ENCODE measurements at regions not wholly inside any gene's neighbourhood (a gene's known extent, or its start where the extent isn't known, plus 50 kb on each side); places are given as distances from the start of the nearest gene placed in this dataset.
A peak's percentile ranks its signal among the peaks of the same experiment; 100 is the strongest.

DNA sequence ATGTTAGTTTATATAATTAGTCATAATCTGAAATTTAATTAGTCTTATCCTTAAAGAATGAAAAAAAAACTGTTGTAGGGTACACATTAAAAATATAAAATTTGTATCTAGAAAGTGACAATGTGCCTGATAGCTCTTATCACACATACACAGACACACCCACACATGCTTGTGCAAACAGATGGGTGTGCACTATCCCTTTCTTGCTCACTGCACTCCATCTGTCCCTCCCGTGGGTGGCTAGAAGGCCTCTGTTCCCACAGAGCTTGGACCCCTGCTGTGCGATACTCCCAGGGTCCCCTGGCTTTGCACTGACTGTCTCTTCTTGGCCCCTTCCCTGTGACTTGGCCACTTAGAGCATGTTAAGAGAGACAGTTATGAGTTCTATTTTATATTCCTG lies 123.9 kb upstream of the ACKR3 start:
- Mint-ChIP-seq H3K4me3 (no peak overlapping the region), H3K27ac (no peak overlapping the region), H3K36me3 (ENCODE audit: low read depth) (no peaks in the 10 kb centered on the region), H3K4me1 (peaks cover 5% of the 10 kb centered on the region), H3K27me3 (peaks cover 6% of the 10 kb centered on the region), H3K9me3 (ENCODE audit: low read depth) (no peaks in the 10 kb centered on the region)
- intact Hi-C loops (cut with DNase I, micrococcal nuclease), result no loop called here
- ATAC-seq, result no peak
- ChIA-PET POLR2A (no interaction called here), CTCF (no interaction called here)
- no peak for DNase-seq

DNA sequence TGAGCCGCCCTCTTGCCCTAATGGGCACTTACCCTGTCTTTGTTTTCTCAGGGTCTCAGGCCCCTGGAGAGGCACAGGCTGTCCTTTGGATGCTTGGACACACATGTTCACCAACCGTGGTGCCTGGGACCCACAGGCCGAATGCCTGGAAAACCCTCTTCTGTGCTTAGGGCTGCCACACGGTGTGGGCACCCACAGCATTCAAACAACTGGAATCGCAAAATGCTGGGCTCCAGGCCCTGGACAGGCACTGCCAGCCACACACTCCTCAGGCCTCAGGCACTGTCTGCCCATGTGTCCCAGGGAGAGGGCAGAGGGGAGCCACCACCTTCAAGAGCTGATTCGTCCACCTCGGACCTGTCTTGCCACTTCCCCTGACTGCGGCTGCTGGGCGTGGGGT lies 123.1 kb upstream of the ACKR3 start:
- intact Hi-C loops (cut with DNase I, micrococcal nuclease), result no loop called here
- no peak for ATAC-seq
- ChIA-PET POLR2A (no interaction called here), CTCF (no interaction called here)
- no peak overlapping the region for H3K27ac Mint-ChIP-seq
- no peak for DNase-seq
- H3K36me3 Mint-ChIP-seq (ENCODE audit: low read depth), result no peaks in the 10 kb centered on the region
- H3K4me3 Mint-ChIP-seq, result no peak overlapping the region
- no peaks in the 10 kb centered on the region for H3K9me3 Mint-ChIP-seq (ENCODE audit: low read depth)
- H3K27me3 Mint-ChIP-seq, result peaks cover 6% of the 10 kb centered on the region
- H3K4me1 Mint-ChIP-seq, result peaks cover 5% of the 10 kb centered on the region

DNA sequence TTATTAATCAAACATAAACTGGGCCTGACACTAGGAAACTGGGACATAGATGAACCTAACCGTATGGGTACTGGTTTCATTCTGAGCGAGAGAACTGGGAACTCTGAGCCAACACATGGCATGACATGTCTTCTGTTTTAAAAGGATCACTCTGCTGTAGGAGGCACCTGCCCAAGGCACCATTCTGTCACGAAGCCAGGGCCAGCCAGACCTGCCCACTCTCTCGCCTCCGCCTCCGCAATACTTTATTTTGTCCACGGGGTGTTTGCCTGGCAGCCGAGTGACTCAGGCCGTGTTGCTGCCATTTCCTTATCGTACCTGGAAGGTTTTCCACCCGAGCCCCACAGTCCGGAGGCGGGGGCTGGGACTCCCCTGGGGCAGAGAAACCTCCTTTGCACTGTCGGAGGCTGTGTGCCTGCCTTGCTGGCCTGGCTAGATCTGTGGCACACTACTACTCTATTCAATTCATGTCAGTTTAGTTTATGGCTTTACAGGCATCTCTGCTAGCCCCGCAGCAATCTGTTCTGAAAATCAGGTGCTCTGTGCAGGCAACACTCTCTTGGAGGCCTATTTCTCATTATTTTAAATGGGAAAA lies 120.4 kb upstream of the ACKR3 start:
- ChIA-PET POLR2A (no interaction called here), CTCF (interaction anchor here (0.8 kb wide), 1 partner anchor 23 kb away, joined by 4 read pairs; no protein-coding TSS in a partner anchor)
- Mint-ChIP-seq H3K36me3 (ENCODE audit: low read depth) (no peaks in the 10 kb centered on the region), H3K27me3 (peaks cover 6% of the 10 kb centered on the region), H3K4me1 (peaks cover 5% of the 10 kb centered on the region), H3K27ac (no peak overlapping the region), H3K4me3 (no peak overlapping the region), H3K9me3 (ENCODE audit: low read depth) (no peaks in the 10 kb centered on the region)
- ATAC-seq, result peak; percentile 44
- no peak for DNase-seq
- intact Hi-C loops (cut with DNase I, micrococcal nuclease), result no loop called here

DNA sequence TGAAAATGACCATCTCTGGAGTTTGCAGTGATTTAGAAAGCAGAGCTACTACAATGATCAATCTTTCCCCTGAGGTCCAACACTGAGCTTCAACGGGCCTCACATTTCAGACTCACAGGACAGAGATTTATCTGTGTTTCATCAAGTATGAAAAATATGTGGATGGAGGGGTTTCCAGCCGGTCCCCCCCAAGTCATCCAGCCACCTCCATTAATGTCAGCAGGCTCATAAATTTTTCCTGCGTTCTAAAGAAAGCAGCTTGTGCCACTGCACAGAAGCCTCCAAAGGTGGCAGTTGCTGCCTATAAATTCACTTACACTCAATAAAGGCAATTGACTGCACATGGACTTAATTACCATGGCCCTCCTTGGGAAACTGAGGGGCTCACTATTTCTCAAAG lies 117.4 kb upstream of the ACKR3 start:
- H3K27me3 Mint-ChIP-seq, result peaks cover 4% of the 10 kb centered on the region
- no peaks in the 10 kb centered on the region for H3K9me3 Mint-ChIP-seq (ENCODE audit: low read depth)
- no peak overlapping the region for H3K4me3 Mint-ChIP-seq
- H3K27ac Mint-ChIP-seq, result no peak overlapping the region
- ChIA-PET CTCF (interaction anchor here (0.8 kb wide), 1 partner anchor 118 kb away, joined by 3 read pairs; the partner anchor contains the start of gene ACKR3), POLR2A (no interaction called here)
- H3K4me1 Mint-ChIP-seq, result peaks cover 5% of the 10 kb centered on the region
- ATAC-seq (no peak), DNase-seq (no peak)
- intact Hi-C loops (cut with DNase I, micrococcal nuclease), result no loop called here
- H3K36me3 Mint-ChIP-seq (ENCODE audit: low read depth), result no peaks in the 10 kb centered on the region

DNA sequence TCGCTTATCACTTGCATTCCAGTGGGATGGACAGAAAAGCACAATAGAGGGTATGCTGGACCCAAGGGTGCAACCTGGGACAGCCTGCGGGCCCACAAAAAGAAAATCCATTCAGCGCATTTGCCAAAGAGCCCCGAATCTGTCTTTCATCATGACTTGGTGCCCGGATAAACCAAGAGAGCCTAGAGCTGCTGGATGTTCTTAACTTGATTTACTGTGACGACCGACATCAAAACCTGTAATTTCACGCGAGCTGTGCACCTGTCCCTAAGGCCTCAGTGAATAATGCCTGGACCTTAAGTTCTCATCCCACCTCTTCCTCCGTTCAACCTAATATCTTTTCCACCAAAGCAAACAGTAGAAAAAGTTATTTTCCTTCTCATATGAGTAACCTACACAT lies 115.5 kb upstream of the ACKR3 start:
- ATAC-seq, result no peak
- intact Hi-C loops (cut with DNase I, micrococcal nuclease), result no loop called here
- Mint-ChIP-seq H3K9me3 (ENCODE audit: low read depth) (peaks cover 3% of the 10 kb centered on the region), H3K27me3 (peaks cover 4% of the 10 kb centered on the region), H3K4me3 (no peak overlapping the region), H3K27ac (no peak overlapping the region), H3K36me3 (ENCODE audit: low read depth) (no peaks in the 10 kb centered on the region), H3K4me1 (peaks cover 4% of the 10 kb centered on the region)
- ChIA-PET POLR2A (no interaction called here), CTCF (no interaction called here)
- no peak for DNase-seq

DNA sequence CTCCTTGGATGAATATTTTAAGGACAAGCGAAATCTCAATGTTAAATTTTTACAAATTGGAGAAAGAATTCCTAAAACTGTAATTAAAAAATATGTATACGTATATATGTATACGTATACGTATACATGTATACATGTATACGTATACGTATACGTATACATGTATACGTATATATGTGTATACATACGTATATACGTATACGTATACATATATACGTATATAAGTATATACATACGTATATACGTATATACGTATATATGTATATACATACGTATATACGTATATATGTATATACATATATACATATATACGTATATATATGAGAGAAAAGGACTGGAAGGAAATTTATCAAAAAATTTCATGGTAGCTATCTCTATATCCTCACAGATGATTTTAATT lies 110.2 kb upstream of the ACKR3 start:
- Mint-ChIP-seq H3K27me3 (no peaks in the 10 kb centered on the region), H3K4me3 (no peak overlapping the region), H3K9me3 (ENCODE audit: low read depth) (peaks cover 3% of the 10 kb centered on the region), H3K36me3 (ENCODE audit: low read depth) (no peaks in the 10 kb centered on the region), H3K27ac (no peak overlapping the region), H3K4me1 (no peaks in the 10 kb centered on the region)
- POLR2A ChIA-PET, result no interaction called here
- intact Hi-C loops (cut with DNase I, micrococcal nuclease), result no loop called here
- ATAC-seq (no peak), DNase-seq (no peak)
- CTCF ChIA-PET, result no interaction called here

DNA sequence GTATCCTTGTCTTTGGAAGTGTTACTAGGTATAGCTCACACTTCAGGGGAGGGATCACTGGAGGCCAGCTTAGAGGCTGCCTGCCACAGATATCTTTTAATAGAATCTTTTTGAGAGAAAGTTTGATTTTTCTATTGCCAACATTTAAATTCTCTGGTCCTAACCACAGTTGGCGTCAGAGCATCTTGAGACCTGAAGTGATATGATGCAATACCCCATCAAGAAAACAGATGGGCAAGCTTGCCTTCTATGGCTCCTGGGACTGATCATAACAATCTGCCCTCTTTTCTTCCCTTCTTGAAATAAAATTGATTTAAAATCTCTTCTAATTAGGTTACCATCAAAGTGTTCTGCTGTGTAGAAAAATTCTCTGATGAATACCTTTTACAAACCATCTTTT lies 105.5 kb upstream of the ACKR3 start:
- Mint-ChIP-seq H3K4me3 (no peak overlapping the region), H3K36me3 (ENCODE audit: low read depth) (peaks cover 3% of the 10 kb centered on the region), H3K27me3 (no peaks in the 10 kb centered on the region), H3K27ac (no peak overlapping the region), H3K9me3 (ENCODE audit: low read depth) (peaks cover 9% of the 10 kb centered on the region), H3K4me1 (no peaks in the 10 kb centered on the region)
- CTCF ChIA-PET, result no interaction called here
- ATAC-seq, result no peak
- POLR2A ChIA-PET, result no interaction called here
- no peak for DNase-seq
- intact Hi-C loops (cut with DNase I, micrococcal nuclease), result no loop called here

DNA sequence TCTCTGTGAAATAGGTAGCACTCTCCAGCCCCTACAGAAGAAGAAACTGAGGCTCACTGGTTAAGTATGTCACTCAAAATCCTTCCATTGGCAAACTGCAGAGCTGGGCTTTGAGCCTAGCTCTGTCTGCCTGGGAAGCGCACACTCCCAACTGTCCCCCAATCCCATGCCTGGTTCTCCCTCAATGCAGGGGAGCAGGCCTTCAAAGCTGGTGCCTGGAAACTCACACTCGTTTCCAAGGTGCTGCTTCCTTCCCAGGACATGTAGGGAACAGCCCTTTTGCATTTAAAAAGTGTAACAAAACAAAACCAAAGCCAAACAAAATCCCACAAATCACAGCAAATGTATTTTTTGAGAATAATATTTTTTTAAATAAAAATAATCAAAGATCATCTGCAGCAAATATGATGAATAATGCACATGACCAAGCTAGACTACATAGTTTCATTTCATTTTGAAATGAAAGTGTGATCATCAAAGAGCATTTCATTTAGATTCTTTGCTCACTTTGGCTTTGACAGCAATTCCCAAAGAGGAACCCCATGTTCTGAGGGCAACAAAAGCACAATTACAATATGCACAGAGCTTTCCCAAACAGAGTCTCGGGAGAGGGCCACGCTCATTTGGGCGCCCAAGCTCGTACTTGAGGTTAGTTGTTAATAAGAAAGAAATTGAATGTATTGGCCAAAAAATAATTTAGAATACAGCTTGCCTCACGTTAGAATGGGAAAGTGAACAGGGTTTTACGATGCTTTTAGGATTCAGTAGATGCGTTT lies 96.7 kb upstream of the ACKR3 start:
- no peaks in the 10 kb centered on the region for H3K4me1 Mint-ChIP-seq
- H3K27me3 Mint-ChIP-seq, result peaks cover 12% of the 10 kb centered on the region
- DNase-seq (no peak), ATAC-seq (no peak)
- ChIA-PET CTCF (interaction anchor here (0.6 kb wide), 1 partner anchor 24 kb away, joined by 4 read pairs; no protein-coding TSS in a partner anchor), POLR2A (no interaction called here)
- intact Hi-C loops (cut with DNase I, micrococcal nuclease), result no loop called here
- no peak overlapping the region for H3K4me3 Mint-ChIP-seq
- no peaks in the 10 kb centered on the region for H3K36me3 Mint-ChIP-seq (ENCODE audit: low read depth)
- H3K9me3 Mint-ChIP-seq (ENCODE audit: low read depth), result peaks cover 1% of the 10 kb centered on the region
- no peak overlapping the region for H3K27ac Mint-ChIP-seq

DNA sequence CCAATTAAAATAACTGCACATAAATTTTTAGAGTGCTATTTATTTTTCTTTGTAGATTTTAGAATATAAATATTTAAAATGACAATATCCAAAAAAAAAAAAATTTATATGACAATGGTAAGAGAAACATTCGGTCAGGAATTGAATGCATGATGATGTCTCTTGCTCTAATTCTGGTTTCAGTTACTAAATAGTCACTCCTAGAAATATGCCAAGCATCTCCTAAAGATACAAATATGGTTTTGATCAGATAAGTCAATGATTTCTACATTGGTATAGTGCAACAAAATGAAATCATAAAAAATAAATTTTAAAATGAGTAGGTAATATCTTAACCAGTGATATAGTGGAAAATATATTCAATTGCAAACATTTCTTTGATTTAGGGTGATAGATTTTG lies 95.9 kb upstream of the ACKR3 start:
- ATAC-seq, result no peak
- H3K9me3 Mint-ChIP-seq (ENCODE audit: low read depth), result peaks cover 1% of the 10 kb centered on the region
- H3K4me1 Mint-ChIP-seq, result no peaks in the 10 kb centered on the region
- DNase-seq, result no peak
- H3K36me3 Mint-ChIP-seq (ENCODE audit: low read depth), result no peaks in the 10 kb centered on the region
- H3K27ac Mint-ChIP-seq, result no peak overlapping the region
- intact Hi-C loops (cut with DNase I, micrococcal nuclease), result no loop called here
- peaks cover 14% of the 10 kb centered on the region for H3K27me3 Mint-ChIP-seq
- CTCF ChIA-PET, result no interaction called here
- POLR2A ChIA-PET, result no interaction called here
- no peak overlapping the region for H3K4me3 Mint-ChIP-seq

DNA sequence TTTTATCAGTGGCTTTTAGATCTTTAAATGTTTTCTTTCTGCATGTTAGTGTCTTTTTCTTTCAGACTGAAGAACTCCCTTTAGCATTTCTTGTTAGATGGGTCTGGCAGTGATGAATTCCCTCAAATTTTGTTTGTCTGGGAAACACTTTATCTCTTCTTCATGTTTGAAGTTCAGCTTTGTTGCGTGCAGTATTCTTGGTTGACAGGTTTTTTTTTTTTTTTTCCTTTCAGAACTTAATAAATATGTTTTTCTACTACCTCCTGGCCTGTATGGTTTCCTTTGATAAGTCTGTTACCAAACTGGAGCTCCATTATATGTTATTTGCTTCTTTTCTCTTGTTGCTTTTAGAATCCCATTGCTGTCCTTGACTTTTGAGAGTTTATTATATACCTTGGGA lies 89.8 kb upstream of the ACKR3 start:
- CTCF ChIA-PET, result no interaction called here
- POLR2A ChIA-PET, result no interaction called here
- Mint-ChIP-seq H3K27me3 (peaks cover 24% of the 10 kb centered on the region), H3K4me1 (no peaks in the 10 kb centered on the region), H3K36me3 (ENCODE audit: low read depth) (peaks cover 6% of the 10 kb centered on the region), H3K4me3 (no peak overlapping the region), H3K27ac (no peak overlapping the region), H3K9me3 (ENCODE audit: low read depth) (peaks cover 18% of the 10 kb centered on the region)
- ATAC-seq (no peak), DNase-seq (no peak)
- intact Hi-C loops (cut with DNase I, micrococcal nuclease), result no loop called here

DNA sequence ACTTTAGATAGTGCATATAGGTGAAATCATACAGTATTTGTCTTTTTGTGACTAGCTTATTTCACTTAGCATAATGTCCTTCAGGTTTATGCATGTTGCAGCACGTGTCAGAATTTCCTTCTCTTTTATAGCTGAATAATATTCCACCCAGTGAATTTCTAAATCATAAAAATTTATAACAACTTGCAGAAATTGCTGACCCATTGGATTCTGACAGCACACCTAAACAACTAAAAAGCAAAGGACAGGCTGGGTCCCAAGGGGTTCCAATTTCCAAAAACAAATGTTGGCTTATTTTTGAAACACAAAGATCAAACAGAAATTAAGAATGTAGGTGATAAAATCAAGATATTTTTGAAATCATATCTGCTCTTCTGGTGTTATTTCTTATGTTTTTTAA lies 86.5 kb upstream of the ACKR3 start:
- Mint-ChIP-seq H3K4me1 (no peaks in the 10 kb centered on the region), H3K27me3 (peaks cover 15% of the 10 kb centered on the region), H3K27ac (no peak overlapping the region), H3K9me3 (ENCODE audit: low read depth) (peaks cover 16% of the 10 kb centered on the region), H3K4me3 (no peak overlapping the region), H3K36me3 (ENCODE audit: low read depth) (peaks cover 6% of the 10 kb centered on the region)
- ChIA-PET CTCF (no interaction called here), POLR2A (no interaction called here)
- no peak for ATAC-seq
- intact Hi-C loops (cut with DNase I, micrococcal nuclease), result no loop called here
- DNase-seq, result no peak

DNA sequence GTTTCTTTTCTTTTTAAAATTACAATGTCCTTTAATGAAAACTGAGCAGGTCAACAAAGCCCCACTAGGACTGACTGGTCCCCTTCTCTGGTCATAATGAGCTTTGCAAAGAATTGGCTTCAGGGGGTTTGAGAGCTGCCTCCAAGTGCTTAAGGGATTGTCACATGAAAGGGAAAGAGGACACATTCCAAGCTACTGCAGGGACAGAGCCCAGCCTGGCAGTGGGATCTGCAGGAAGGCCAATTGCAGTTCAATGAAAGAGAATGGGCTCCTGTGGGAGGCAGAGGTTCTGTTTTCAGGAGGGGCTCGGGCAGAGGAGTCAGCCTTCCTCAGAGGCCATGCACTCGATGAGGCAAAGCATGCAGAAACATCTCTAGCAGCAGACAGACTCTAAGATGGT lies 84.1 kb upstream of the ACKR3 start:
- H3K27ac Mint-ChIP-seq, result no peak overlapping the region
- intact Hi-C loops (cut with DNase I, micrococcal nuclease), result no loop called here
- peaks cover 6% of the 10 kb centered on the region for H3K9me3 Mint-ChIP-seq (ENCODE audit: low read depth)
- H3K36me3 Mint-ChIP-seq (ENCODE audit: low read depth), result no peaks in the 10 kb centered on the region
- POLR2A ChIA-PET, result interaction anchor here (0.6 kb wide), 1 partner anchor 244 kb away, joined by 4 read pairs; no protein-coding TSS in a partner anchor
- no peak overlapping the region for H3K4me3 Mint-ChIP-seq
- H3K4me1 Mint-ChIP-seq, result no peaks in the 10 kb centered on the region
- ATAC-seq (no peak), DNase-seq (no peak)
- CTCF ChIA-PET, result no interaction called here
- H3K27me3 Mint-ChIP-seq, result peaks cover 10% of the 10 kb centered on the region

Data from activated CD4-positive, alpha-beta T cell treated with anti-CD3 and anti-CD28 coated beads for 36 hours (primary cell).